CD4-positive, alpha-beta T cell treated with Interleukin-6 at 100 ng/mL for 8 hours (primary cell): ENCODE measurements at regions not wholly inside any gene's neighbourhood (a gene's known extent, or its start where the extent isn't known, plus 50 kb on each side); places are given as distances from the start of the nearest gene placed in this dataset.
A peak's percentile ranks its signal among the peaks of the same experiment; 100 is the strongest.
"Not testable (repeated sequence)": the region's sequence is repeated elsewhere in the genome, so short reads cannot be mapped to it uniquely, and the experiment has no call there.

ENCODE experiments used
- DNase-seq: peaks from one replicate; pipeline ENCODE4 v3.0.0-alpha.2; 2020; ENCODE audit warnings: mixed read lengths, low spot score

DNA sequence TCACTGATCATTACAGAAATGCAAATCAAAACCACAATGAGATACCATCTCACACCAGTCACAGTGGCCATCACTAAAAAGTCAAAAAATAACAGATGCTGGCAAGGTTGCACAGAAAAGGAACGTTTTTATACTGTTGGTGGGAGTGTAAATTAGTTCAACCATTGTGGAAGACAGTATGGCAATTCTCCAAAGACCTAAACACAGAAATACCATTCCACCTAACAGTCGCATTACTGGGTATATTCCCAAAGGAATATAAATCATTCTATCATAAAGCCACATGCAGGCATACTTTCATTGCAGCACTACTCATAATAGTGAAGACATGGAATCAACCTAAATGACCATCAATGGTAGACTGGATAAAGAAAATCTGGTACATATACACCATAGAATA lies 83.2 kb upstream of the ARID5B start:
- DNase-seq = not testable (repeated sequence)

- no peak for DNase-seq
Observed at GRCh38 chr10:61819208-61819607, 82.3 kb upstream of the ARID5B start.

DNA sequence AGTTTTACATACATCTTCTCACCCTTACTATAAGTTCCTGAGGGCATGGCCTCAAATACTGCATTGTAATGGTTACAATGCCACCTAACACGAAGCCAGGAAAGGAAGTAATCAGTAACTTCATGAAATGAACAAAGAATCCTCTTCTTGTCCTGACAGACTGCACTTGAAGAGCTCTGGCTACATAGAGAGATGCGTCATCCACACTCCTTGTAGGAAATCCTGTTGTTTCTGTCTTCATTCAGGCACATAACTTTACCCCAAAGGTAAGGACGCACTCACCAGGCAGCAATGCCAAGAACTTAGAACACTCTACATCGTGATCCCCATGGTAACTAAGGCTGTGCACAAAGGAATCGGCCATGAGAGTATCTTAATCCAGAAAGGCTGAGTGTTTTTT lies 80.3 kb upstream of the ARID5B start:
- no peak for DNase-seq

- DNase-seq = no peak
Observed at GRCh38 chr10:61821693-61822092, 79.8 kb upstream of the ARID5B start.

- no peak for DNase-seq
Observed at GRCh38 chr10:61822096-61822495, 79.4 kb upstream of the ARID5B start.

DNA sequence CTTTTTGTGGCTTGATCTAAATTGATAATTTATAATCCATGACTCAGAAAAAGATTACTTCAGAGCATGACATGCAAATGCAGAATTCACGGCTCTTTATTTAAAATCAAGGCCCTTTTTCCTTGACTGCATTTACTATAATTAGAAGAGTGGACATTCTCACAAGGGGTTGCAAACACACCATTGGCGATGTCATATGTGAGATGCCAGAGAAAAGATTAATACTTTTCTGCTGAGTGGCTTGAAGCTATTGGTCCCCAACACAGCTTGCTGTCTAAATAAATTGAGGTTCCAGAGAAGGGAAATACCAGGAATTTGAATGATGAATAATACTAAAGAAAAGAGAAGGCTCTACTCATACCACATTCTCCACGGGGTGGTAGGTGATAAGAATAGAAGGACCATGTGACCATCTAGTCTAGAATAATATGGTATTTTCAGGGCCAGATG lies 78.7 kb upstream of the ARID5B start:
- DNase-seq = no peak

GRCh38 chr10:61825001-61825400 lies 76.5 kb upstream of the ARID5B start:
- DNase-seq = no peak

GRCh38 chr10:61825628-61826027 lies 75.9 kb upstream of the ARID5B start:
- DNase-seq = no peak

DNA sequence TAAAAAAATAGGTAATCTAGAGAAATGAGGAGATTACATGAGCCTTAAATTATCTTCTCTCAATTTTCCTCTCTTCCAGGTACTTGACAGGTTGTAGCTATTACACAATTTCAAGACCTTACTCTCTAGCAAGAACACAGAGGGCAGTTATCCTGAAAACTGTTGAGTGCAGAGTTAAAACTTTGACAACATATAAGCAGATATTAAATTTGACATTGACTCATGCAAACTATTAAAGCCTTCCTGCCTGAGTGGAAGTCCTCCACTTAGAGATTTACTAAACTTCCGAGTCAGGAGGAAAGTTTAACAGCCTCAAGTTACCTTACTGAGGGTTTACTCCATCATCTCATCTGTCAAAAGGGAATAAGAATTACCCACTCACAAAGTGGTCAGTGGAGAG lies 73.5 kb upstream of the ARID5B start:
- DNase-seq = no peak

DNA sequence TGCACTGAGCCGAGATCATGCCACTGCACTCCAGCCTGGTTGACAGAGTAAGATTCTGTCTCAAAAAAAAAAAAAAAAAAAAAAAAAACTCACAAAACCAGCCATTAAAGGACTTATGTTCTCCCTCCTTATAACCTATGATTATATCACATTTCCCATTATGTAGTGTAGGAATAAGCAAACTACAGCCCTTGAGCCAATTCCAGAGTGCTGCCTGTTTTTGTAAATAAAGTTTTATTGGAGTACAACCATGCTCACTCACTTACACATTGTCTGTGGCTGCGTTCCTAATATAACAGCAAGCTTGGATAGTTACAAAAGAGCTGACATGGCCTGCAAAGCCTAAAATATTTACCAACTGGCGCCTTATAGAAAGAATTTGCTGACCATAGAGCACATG lies 72.7 kb upstream of the ARID5B start:
- DNase-seq = no peak

GRCh38 chr10:61830072-61830845 lies 71.2 kb upstream of the ARID5B start:
- no peak for DNase-seq

GRCh38 chr10:61830846-61831273 lies 70.6 kb upstream of the ARID5B start:
- DNase-seq = no peak

DNA sequence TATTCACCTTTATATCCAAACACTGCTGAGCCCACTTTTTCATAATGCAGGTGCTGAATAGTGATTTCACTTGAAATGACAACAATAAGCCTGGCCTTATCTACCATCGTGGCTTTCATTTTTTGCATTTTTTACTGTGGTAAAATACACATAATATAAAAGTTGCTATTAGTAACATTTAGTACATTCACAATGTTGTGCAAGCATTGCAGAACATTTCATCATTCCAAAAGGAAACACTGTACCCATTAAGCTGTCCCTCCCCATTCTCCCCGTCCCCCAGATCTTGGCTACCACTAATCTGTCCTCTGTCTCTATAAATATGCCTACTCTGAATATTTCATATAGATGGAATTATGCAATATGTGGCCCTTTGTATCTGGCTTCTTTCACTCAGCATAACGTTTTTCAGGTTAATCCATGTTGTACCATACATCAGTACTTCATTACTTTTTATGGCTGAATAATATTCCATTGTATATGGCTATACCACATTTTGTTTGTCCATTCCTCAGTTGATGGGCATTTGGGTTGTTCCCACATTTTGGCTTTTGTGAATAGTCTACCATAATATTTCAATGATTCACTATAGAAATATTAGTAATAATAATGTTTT lies 68.5 kb upstream of the ARID5B start:
- no peak for DNase-seq

DNA sequence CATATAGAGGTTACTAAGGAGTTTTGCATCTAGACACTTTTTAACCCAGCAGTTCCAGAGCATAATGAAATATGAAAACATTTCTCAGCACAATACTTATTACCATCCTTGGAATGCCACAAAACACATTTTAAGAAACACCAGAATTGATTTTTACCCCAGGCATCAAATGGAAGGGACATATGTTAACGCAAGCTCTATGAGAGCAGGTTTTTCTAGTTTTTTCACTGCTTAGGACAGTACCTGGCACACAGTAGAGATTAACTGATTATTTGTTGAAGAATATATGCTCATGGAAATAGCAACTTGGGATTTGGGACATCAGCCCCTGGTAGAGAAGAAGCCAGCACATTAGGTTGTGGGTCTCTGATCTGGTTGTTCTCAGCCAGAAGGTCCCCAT lies 67.0 kb upstream of the ARID5B start:
- DNase-seq = no peak

- peak; percentile 21 for DNase-seq
Observed at GRCh38 chr10:61835069-61835945, 66.2 kb upstream of the ARID5B start.

DNA sequence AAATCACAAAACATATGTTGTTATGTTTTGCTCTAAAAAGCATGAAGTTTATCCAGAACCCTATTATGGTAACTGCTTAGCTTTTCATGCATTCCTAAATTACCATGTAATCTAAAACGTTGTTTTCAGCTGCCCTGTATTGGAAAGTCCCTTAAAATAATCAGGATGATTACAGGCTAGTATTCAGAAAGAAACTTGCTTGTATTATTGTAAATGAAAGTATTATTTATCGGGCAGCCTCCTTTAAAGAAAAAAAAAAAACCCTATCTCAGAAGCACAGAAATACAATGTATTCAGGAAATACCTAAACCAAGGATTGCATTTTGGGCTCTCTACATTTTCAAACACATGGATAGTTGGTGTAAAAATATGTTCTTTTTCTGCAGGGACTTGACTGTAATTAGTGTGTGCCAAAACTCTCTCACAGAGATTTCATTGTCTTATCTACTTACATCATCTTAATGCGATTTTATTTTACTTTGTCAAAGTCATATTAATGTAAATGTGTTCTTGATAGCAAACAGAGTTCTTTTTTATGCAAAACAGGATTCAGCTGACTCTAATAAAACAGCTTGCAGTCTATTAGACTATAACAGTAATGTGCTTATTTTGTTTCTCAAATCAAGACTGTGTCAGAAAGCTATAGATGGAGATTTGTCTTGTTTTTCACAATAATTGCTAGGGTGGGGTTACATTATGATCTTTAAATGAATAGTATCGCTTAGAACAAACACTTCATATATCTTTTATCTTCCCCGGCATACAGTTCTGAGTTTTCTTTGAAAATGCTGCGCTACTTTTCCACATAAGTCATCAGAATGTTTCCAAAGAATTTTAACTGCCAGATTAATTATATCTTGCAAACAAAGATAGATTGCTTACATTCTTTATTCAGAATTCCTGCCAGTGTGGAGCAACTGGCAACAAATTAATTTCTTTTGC lies 65.3 kb upstream of the ARID5B start:
- DNase-seq = no peak

GRCh38 chr10:61836888-61837754 lies 64.4 kb upstream of the ARID5B start:
- DNase-seq = no peak

- DNase-seq = no peak
Observed at GRCh38 chr10:61837755-61838171, 63.7 kb upstream of the ARID5B start.

DNA sequence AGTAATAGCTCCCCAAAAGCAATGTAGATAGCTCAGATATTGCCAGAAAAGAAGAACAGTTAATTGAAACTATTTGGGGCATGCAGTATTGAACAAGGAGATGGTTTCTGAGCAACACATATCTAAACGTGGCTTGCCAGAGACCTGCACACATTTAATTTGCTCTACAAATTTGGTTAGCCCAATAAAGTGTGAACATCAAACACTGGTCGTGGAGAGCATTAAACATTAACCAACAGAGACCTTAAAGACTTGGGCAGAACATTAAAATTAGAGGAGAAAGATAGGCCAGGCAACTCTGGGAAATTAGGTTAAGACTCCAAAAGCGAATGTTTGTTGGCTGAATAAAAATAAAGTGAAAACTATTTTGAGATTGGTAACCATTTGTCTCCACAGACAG lies 61.6 kb upstream of the ARID5B start:
- no peak for DNase-seq

DNA sequence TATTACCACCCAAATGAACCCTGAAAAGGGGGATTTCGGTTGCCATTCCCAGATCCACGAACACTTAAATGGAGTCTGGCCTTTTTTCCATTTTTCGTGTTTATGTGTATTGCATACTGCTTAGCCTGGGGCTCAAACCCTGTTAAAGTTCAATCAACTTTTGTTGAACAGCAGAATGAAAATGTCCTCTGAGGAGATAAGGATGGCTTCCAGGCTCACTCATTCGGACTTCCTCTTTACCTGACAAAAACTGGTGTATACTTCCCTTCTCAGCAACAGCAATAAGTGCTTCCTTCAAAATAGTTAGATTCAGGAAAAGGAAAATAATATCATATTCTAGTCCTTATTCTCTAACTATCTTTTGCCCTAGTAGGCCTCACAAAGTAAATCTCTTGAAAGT lies 61.1 kb upstream of the ARID5B start:
- no peak for DNase-seq
